Psoas muscle (tissue), 7 donors: ENCODE measurements at regions not wholly inside any gene's neighbourhood (a gene's known extent, or its start where the extent isn't known, plus 50 kb on each side); places are given as distances from the start of the nearest gene placed in this dataset.

Source experiments
- ATAC-seq, 4 donors: fragments of 200-7000 bp; cut with Tn5 transposase; one replicate each; pipeline ENCODE4 v1.9.1; 2020; ENCODE audit warnings: moderate library complexity in 3 of 4, mild to moderate bottlenecking in 2 of 4
- DNase-seq, 2 donors: peaks; one replicate each; pipeline ENCODE4 v3.0.0-alpha.2; 2020
- H3K27ac ChIP-seq: fragments of 200-600 bp; one replicate; pipeline ENCODE4 v1.8.0; 2022
- H3K27me3 ChIP-seq, 3 donors: fragments of 200-600 bp in 1 of 3; one replicate each; pipeline versions ENCODE4 v1.6.1 to v1.8.0; 2013 to 2022; ENCODE audit warnings: low read length in 2 of 3, mild to moderate bottlenecking in 2 of 3, moderate library complexity in 1 of 3; ENCODE audit not compliant: insufficient read depth in 3 of 3
- H3K36me3 ChIP-seq, 2 donors: fragments of 200-600 bp in 1 of 2; one replicate each; pipeline versions ENCODE4 v1.6.1 to v1.8.0; 2013 to 2022; ENCODE audit warnings: low read depth in 1 of 2, mild to moderate bottlenecking in 1 of 2, moderate library complexity in 1 of 2; ENCODE audit not compliant: insufficient read depth in 1 of 2
- H3K4me1 ChIP-seq: fragments of 200-600 bp; one replicate; pipeline ENCODE4 v1.8.0; 2022
- H3K4me3 ChIP-seq: fragments of 200-600 bp; one replicate; pipeline ENCODE4 v1.8.0; 2022; ENCODE audit warnings: mild to moderate bottlenecking
- H3K9me3 ChIP-seq: fragments of 200-600 bp; one replicate; pipeline ENCODE4 v1.8.0; 2022
- CTCF ChIP-seq: fragments of 200-600 bp; IDR thresholded peaks from one replicate; pipeline ENCODE4 v1.8.0; 2022; ENCODE audit warnings: antibody characterized with exemption
- WGBS, 3 donors: extraction: QIAGEN DNeasy Blood & Tissue Kit; methylation state at CpG; one replicate each; pipeline versions ENCODE4 v1.1.6 to v1.1.7; 2013; 5-methylcytosine and 5-hydroxymethylcytosine counted together
- intact Hi-C, 2 donors: fragments of 100-400 bp; cut with DNase I; formaldehyde crosslinking; loops; one replicate each; pipeline versions ENCODE4 v1.11.0 to v1.14.2; 2022
- donor health status: healthy with polysubstance abuse.
- donor health status: DM: no; HTN: no; CAD: no; lungs with moderate emphysema.
- donor health status: Bipolar disorder and iron deficiency.
- donor health status: healthy.
- donor health status: DM: yes; HTN: yes; CAD: no.
- donor health status: DM: no; HTN: no; CAD: no.
- donor health status: DM: yes; HTN: yes; CAD: no.

GRCh38 chr3:18868911-18869689 is 279.2 kb upstream of the KCNH8 start:
- no peaks in the 10 kb centered on the region for H3K27me3 ChIP-seq
- H3K36me3 ChIP-seq: no peaks in the 10 kb centered on the region
- H3K4me3 ChIP-seq: no peak overlapping the region
- ATAC-seq (no peak), DNase-seq (no peak)
- H3K4me1 ChIP-seq: no peaks in the 10 kb centered on the region
- TF ChIP-seq CTCF: no peak
- H3K27ac ChIP-seq: no peak overlapping the region
- intact Hi-C loops: no loop called here
- H3K9me3 ChIP-seq: no peaks in the 10 kb centered on the region
- WGBS, 3 donors: 81 to 86% (median 82%) methylated on average over 4 of the region's 4 CpGs

GRCh38 chr3:18866899-18867298 is 281.4 kb upstream of the KCNH8 start:
- no peak for ATAC-seq
- Histone ChIP-seq H3K4me3 (no peak overlapping the region), H3K4me1 (no peaks in the 10 kb centered on the region), H3K27ac (no peak overlapping the region), H3K9me3 (no peaks in the 10 kb centered on the region), H3K27me3 (no peaks in the 10 kb centered on the region), H3K36me3 (no peaks in the 10 kb centered on the region)
- WGBS, 3 donors: 57 to 71% (median 63%) methylated on average over 1 of the region's 1 CpG
- no peak for TF ChIP-seq CTCF
- intact Hi-C loops: no loop called here
- DNase-seq: no peak

- DNase-seq (no peak), ATAC-seq (no peak)
- H3K4me3 ChIP-seq: no peak overlapping the region
- no peaks in the 10 kb centered on the region for H3K36me3 ChIP-seq
- 74 to 82% (median 75%) methylated on average over 3 of the region's 3 CpGs for WGBS, 3 donors
- intact Hi-C loops: no loop called here
- no peaks in the 10 kb centered on the region for H3K27me3 ChIP-seq
- no peak overlapping the region for H3K27ac ChIP-seq
- TF ChIP-seq CTCF: no peak
- no peaks in the 10 kb centered on the region for H3K9me3 ChIP-seq
- no peaks in the 10 kb centered on the region for H3K4me1 ChIP-seq
Measured at GRCh38 chr3:18864933-18865731, 283.2 kb upstream of the KCNH8 start.

GRCh38 chr3:18862077-18862476 is 286.2 kb upstream of the KCNH8 start:
- intact Hi-C loops: no loop called here
- no peak for DNase-seq
- 86 to 90% (median 88%) methylated on average over 2 of the region's 2 CpGs for WGBS, 3 donors
- Histone ChIP-seq H3K9me3 (no peaks in the 10 kb centered on the region), H3K27me3 (no peaks in the 10 kb centered on the region), H3K27ac (no peak overlapping the region), H3K4me3 (no peak overlapping the region), H3K36me3 (no peaks in the 10 kb centered on the region), H3K4me1 (no peaks in the 10 kb centered on the region)
- no peak for TF ChIP-seq CTCF
- ATAC-seq: no peak
